NCI-H748 (cell line): ENCODE measurements at regions not wholly inside any gene's neighbourhood (a gene's known extent, or its start where the extent isn't known, plus 50 kb on each side); places are given as distances from the start of the nearest gene placed in this dataset.
"Not testable (repeated sequence)": the region's sequence is repeated elsewhere in the genome, so short reads cannot be mapped to it uniquely, and the experiment has no call there.

Experiments
- DNase-seq: peaks from one replicate; lab custom pipeline; 2025; ENCODE audit not compliant: unreplicated experiment; lab: John Stamatoyannopoulos, UW

GRCh38 chr16:26709175-26709574, 357.6 kb upstream of the C16orf82 start:
- DNase-seq, result no peak

GRCh38 chr16:26709754-26710153, 357.0 kb upstream of the C16orf82 start:
- DNase-seq, result no peak

GRCh38 chr16:26710450-26710849, 356.3 kb upstream of the C16orf82 start:
- peak; percentile 3 for DNase-seq

- DNase-seq, result no peak
These were observed 353.9 kb upstream of the C16orf82 start for GRCh38 chr16:26712876-26713275.

- DNase-seq, result no peak
These were observed 350.8 kb upstream of the C16orf82 start for GRCh38 chr16:26715969-26716368.

GRCh38 chr16:26717826-26718225, 348.9 kb upstream of the C16orf82 start:
- peak; percentile 59 for DNase-seq

GRCh38 chr16:26721290-26721689, 345.4 kb upstream of the C16orf82 start:
- no peak for DNase-seq

- not testable (repeated sequence) for DNase-seq
These were observed 344.8 kb upstream of the C16orf82 start for GRCh38 chr16:26721957-26722356.

- DNase-seq, result no peak
These were observed 342.5 kb upstream of the C16orf82 start for GRCh38 chr16:26724189-26724588.

- DNase-seq, result peak; percentile 12
These were observed 338.9 kb upstream of the C16orf82 start for GRCh38 chr16:26727848-26728247.

- DNase-seq, result no peak
These were observed 336.7 kb upstream of the C16orf82 start for GRCh38 chr16:26729951-26730541.

- no peak for DNase-seq
These were observed 335.0 kb upstream of the C16orf82 start for GRCh38 chr16:26731729-26732128.

GRCh38 chr16:26733710-26734109, 333.0 kb upstream of the C16orf82 start:
- peak; percentile 46 for DNase-seq

- no peak for DNase-seq
These were observed 331.2 kb upstream of the C16orf82 start for GRCh38 chr16:26735521-26735920.

- DNase-seq, result no peak
These were observed 330.6 kb upstream of the C16orf82 start for GRCh38 chr16:26736084-26736483.

GRCh38 chr16:26740771-26741170, 326.0 kb upstream of the C16orf82 start:
- no peak for DNase-seq

- DNase-seq, result no peak
These were observed 324.7 kb upstream of the C16orf82 start for GRCh38 chr16:26742040-26742439.

GRCh38 chr16:26744430-26744829, 322.3 kb upstream of the C16orf82 start:
- no peak for DNase-seq

- DNase-seq, result no peak
These were observed 319.0 kb upstream of the C16orf82 start for GRCh38 chr16:26747760-26748159.

- DNase-seq, result no peak
These were observed 317.7 kb upstream of the C16orf82 start for GRCh38 chr16:26749072-26749471.

GRCh38 chr16:26752166-26752565, 314.6 kb upstream of the C16orf82 start:
- no peak for DNase-seq

GRCh38 chr16:26756633-26757032, 310.1 kb upstream of the C16orf82 start:
- DNase-seq, result no peak

- DNase-seq, result no peak
These were observed 304.1 kb upstream of the C16orf82 start for GRCh38 chr16:26762594-26762993.
